CD4-positive, alpha-beta T cell treated with Interferon alpha-2 for 1 hour (primary cell): ENCODE measurements at regions not wholly inside any gene's neighbourhood (a gene's known extent, or its start where the extent isn't known, plus 50 kb on each side); places are given as distances from the start of the nearest gene placed in this dataset.

ENCODE experiments used
- DNase-seq, 2 donors: peaks; one replicate each; pipeline ENCODE4 v3.0.0-alpha.2; 2020 to 2022

- no peak for DNase-seq
These were observed 164.8 kb downstream of the HAPSTR1 start for GRCh38 chr16:9256196-9256595.

DNA sequence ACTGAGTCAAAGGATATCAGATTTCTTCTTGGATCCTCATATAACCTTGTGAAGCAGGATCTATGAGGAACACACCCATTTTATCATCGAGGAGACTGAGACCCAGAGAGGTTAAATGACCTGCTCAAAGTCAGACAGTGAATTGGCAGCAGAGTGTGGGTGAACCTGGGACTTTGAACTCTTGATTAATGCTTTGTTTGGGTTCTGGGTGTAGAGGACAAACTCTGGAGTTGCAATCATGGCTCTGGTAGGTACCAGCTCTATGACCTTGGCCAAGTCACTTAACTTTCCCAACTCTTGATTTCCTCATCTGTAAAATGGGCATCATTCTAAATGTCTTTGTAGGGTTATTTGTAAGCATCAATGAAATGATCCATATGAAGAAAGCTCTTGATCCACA, 166.4 kb downstream of the HAPSTR1 start:
- DNase-seq: no peak

- DNase-seq: peak in 1 of 2 donors; percentile 12
These were observed 167.1 kb downstream of the HAPSTR1 start for GRCh38 chr16:9258423-9259051.

GRCh38 chr16:9259914-9260608, 168.6 kb downstream of the HAPSTR1 start:
- no peak for DNase-seq

DNA sequence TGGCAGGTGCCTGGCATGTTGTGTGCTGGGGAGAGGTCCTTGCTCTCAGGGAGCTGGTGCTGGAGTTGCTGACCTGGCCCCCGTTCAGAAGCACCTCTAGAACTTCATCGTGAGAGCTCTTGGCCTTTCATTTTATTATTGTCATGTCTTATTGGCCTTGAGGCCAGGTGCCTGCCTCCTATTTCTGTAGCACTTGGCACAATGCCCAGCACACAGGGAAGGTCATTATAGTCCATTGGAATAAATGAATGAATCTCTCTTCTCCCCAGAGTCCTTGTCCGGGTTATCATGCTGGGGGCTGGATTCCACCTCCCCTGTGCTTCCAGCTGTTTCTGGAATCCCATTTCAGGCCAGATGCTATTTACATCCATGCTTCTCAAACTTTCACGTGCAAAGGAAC, 169.2 kb downstream of the HAPSTR1 start:
- no peak for DNase-seq

DNA sequence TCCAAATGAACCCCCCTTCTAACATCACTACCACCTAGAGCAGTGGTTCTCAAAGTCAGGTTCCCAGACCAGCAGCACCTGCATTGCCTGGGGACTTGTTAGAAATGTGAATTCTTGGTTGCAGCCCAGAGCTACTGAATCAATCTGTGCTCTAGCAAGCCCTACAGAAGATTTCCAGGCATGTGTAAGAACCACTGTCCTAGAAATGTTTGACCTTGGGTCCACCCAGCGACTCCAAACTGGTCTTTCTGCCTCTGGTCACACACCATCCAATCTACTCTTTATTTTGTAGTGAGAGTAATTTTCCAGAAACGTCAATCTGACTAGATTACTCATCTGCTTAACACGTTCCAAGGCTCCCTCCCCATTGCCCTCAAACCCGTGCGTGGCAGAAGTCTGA, 169.9 kb downstream of the HAPSTR1 start:
- DNase-seq: no peak

- no peak for DNase-seq
These were observed 171.7 kb downstream of the HAPSTR1 start for GRCh38 chr16:9262941-9263715.

- DNase-seq: no peak
These were observed 172.6 kb downstream of the HAPSTR1 start for GRCh38 chr16:9264067-9264466.

GRCh38 chr16:9268446-9268845, 177.0 kb downstream of the HAPSTR1 start:
- no peak for DNase-seq

DNA sequence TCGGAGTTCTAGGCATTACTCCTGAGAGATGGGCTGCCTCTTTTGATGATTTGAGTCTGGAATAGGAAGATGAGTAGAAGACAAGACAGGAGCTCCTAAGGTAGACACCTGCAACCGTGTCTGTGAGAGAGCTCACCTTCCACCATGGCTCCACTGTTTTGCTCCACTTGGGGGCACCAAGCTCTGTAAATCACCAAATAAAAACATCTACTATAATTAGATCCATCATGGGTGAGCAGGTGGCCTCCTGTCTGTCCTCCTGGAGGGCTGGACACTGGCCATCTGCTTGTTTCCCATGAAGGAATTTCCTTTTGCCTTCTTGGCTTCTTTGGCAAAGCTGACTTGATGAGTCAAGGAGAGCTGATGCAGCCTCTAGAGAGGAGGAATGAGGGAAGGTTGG, 179.0 kb downstream of the HAPSTR1 start:
- no peak for DNase-seq

GRCh38 chr16:9270941-9271340, 179.5 kb downstream of the HAPSTR1 start:
- no peak for DNase-seq

DNA sequence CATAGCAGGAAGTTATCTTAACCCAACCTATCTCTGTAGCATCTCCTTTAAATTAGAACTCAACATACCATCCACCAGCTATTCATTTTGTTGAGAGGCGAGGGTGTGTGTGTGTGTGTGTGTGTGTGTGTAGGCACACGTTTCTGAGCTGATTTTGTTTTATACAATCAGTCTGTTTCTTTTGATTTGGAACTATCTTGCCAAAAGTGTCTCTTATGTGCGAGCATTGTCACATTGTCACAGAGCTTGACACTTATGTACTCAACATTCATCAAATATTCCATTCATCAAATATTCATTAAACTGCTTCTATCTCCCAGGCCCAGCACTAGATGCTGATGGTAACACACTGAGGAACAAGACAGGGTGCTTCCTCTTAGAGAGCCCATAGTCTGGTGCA, 180.4 kb downstream of the HAPSTR1 start:
- no peak for DNase-seq

- DNase-seq: no peak
These were observed 183.9 kb downstream of the HAPSTR1 start for GRCh38 chr16:9275377-9275776.

GRCh38 chr16:9275816-9276354, 184.4 kb downstream of the HAPSTR1 start:
- no peak for DNase-seq

DNA sequence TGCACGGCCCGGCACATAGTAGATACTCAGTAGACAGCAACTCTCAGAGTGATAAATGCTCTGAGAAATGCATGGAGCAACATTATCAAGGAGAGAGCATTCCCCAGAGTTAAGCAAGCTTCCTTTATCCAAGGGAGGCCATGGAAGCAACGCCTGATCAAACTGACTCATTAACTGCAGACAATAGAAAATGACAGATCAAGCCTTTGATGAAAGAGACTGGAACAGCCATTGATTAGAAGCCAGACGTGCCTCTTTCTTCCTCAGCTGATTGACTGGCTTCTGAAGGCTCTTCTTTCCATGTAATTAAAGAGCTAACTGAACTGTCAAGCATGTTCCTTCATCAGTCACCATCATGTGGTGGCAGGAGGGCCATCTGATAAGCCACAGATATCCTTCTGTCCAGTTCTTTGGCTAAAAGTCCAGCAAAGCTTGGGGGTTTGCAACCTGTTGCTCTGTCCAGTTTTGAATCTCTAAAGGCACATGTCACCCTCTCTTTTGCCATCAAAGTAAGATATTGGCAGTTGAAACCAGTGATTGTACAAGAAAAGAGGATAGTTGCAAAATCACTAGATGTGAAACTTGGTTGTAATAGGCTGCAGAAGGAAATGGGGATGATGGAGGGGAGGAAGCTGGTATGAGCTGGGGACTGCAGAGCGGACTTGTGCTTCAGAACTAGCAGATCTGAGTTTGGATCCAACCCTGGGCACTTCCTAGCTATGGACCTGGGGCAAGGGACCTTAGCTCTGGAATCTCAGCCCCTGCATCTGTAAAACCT, 188.0 kb downstream of the HAPSTR1 start:
- no peak for DNase-seq

GRCh38 chr16:9280069-9280466, 188.6 kb downstream of the HAPSTR1 start:
- DNase-seq: no peak

- no peak for DNase-seq
These were observed 195.5 kb downstream of the HAPSTR1 start for GRCh38 chr16:9286930-9287329.

DNA sequence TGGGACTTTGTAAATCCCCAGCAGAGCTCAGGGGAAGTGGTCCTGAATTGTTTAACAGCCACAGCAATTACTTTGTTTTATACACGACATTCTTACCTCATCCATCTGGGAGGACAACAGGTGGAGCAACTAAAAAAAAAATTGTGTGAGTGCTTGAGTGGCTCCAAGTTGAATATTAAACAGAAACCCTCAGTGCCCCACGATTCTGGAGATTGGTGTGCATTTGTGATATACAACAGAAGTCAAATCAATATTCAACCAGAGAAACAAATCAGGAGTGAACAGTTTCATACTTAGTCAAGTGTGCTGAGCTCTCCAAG, 204.8 kb downstream of the HAPSTR1 start:
- no peak for DNase-seq

DNA sequence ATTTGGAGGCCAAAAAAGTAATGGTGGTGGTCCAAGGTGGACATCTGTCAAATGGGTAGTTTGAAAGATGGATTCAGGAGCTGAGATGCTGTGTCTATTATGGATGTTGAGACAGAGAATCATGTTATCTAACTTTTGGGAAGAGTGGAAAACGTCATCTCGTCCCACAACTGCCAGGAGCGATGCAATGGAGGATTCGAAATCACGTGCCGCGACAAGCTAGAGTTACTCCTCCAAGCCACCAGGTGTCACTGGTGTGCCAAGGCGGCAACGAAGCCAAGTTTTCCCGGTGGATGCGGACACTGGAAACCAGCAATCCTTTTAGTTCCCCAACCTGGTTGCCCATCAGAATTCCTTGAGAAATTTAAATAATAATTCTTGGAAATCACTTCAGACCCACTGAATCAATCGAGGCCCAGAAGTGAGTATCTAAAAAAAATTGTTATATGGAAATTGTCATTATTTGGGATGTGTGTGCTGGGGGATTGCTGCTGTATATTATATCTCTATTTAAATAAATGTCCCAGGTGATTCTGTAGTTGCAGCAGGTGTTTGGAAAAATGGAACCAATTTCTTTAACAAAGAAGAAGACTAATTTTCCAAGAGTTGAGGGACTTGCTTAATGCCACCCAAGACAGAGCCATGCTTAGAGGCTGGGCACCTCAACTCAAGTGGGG, 206.1 kb downstream of the HAPSTR1 start:
- DNase-seq: no peak

DNA sequence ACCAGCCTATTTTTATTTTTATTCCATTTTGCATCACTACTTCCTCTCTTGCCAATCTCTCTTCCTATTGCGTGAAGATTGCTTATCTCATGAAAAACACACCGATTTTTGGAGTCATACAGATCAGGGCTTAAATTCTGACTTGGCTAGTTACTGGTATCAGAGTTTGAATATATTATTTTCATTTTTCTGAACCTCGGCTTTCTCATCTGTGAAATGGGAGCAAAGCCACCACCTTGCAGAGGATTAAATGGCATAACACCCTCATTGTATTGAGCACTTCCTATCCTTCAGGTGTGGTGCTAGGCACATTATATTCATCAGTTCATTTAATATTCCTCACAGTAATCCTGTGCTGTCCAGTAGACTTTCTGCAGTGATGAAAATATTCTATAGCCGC, 208.8 kb downstream of the HAPSTR1 start:
- no peak for DNase-seq

DNA sequence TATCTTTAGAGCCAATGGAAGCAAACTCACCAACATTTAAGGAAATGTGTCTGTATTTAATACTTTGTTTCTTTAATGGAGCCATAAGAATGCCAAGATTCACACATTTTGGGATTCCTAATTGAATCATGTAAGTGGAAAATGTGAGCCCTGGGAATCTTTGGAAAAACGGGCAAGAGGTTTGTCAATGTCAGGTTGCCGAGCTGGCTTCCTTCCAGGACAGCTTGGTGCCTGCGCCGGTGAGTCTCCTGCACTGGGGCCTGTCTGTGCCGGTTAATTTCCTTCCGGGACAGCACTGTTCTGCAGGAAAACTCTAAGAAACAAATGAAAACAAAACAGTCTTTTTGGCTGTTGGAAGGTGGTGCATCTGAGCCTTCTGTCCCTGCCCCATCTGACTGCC, 210.6 kb downstream of the HAPSTR1 start:
- no peak for DNase-seq

- no peak for DNase-seq
These were observed 215.3 kb downstream of the HAPSTR1 start for GRCh38 chr16:9306753-9307152.

- no peak for DNase-seq
These were observed 216.0 kb downstream of the HAPSTR1 start for GRCh38 chr16:9307446-9307845.
